SK-N-SH treated with all-trans-retinoic acid at 6 μM for 48 hours (cell line): ENCODE measurements at regions not wholly inside any gene's neighbourhood (a gene's known extent, or its start where the extent isn't known, plus 50 kb on each side); places are given as distances from the start of the nearest gene placed in this dataset.

Source experiments
- ATAC-seq: fragments of 200-7000 bp; cut with Tn5 transposase; 3 replicates; pipeline ENCODE4 v1.9.1; 2020; ENCODE audit warnings: mild to moderate bottlenecking, moderate library complexity
- ARNTL ChIP-seq: fragments of 450-650 bp; formaldehyde crosslinking; IDR thresholded peaks from 2 replicates; pipeline ENCODE4 v1.5.0; 2020; ENCODE audit warnings: low read depth, mild to moderate bottlenecking, moderate library complexity, borderline replicate concordance
- BACH2 ChIP-seq: fragments of 250-450 bp; sonication (Bioruptor Pico); IDR thresholded peaks from 2 replicates; pipeline ENCODE4 v1.9.0; 2021; ENCODE audit warnings: mild to moderate bottlenecking, borderline replicate concordance
- CREB5 ChIP-seq: fragments of 250-450 bp; sonication (Bioruptor Pico); IDR thresholded peaks from 2 replicates; pipeline ENCODE4 v1.5.1; 2020; ENCODE audit warnings: low read depth, mild to moderate bottlenecking, moderate library complexity
- CSDC2 ChIP-seq: fragments of 250-450 bp; sonication (Bioruptor Pico); IDR thresholded peaks from 2 replicates; pipeline ENCODE4 v1.5.0; 2020; ENCODE audit warnings: mild to moderate bottlenecking, moderate library complexity
- CSRNP3 ChIP-seq: fragments of 250-450 bp; sonication (Bioruptor Pico); IDR thresholded peaks from 2 replicates; pipeline ENCODE4 v1.5.1; 2021; ENCODE audit warnings: mild to moderate bottlenecking, moderate library complexity
- ESRRG ChIP-seq: fragments of 250-450 bp; sonication (Bioruptor Pico); IDR thresholded peaks from 2 replicates; pipeline ENCODE4 v1.6.1; 2021; ENCODE audit warnings: mild to moderate bottlenecking
- ISL1 ChIP-seq: fragments of 250-450 bp; sonication (Bioruptor Pico); IDR thresholded peaks from 2 replicates; pipeline ENCODE4 v2.1.2; 2022; ENCODE audit warnings: mild to moderate bottlenecking, moderate library complexity
- PATZ1 ChIP-seq: fragments of 250-450 bp; sonication (Bioruptor Pico); IDR thresholded peaks from 2 replicates; pipeline ENCODE4 v1.8.0; 2020; ENCODE audit warnings: mild to moderate bottlenecking, moderate library complexity, borderline replicate concordance
- POU6F1 ChIP-seq: fragments of 250-450 bp; sonication (Bioruptor Pico); IDR thresholded peaks from 2 replicates; pipeline ENCODE4 v1.8.0; 2021; ENCODE audit warnings: low read depth, mild to moderate bottlenecking, moderate library complexity, borderline replicate concordance
- PPARA ChIP-seq: fragments of 250-450 bp; sonication (Bioruptor Pico); IDR thresholded peaks from 2 replicates; pipeline ENCODE4 v1.5.0; 2020; ENCODE audit warnings: mild to moderate bottlenecking, borderline replicate concordance
- RARB ChIP-seq: fragments of 250-450 bp; sonication (Bioruptor Pico); IDR thresholded peaks from 2 replicates; pipeline ENCODE4 v1.8.0; 2021; ENCODE audit warnings: mild to moderate bottlenecking, moderate library complexity
- SNAI2 ChIP-seq: fragments of 250-450 bp; sonication (Bioruptor Pico); IDR thresholded peaks from 2 replicates; pipeline ENCODE4 v1.5.0; 2020; ENCODE audit warnings: mild to moderate bottlenecking, moderate library complexity
- TCF4 ChIP-seq: fragments of 250-450 bp; sonication (Bioruptor Pico); IDR thresholded peaks from 2 replicates; pipeline ENCODE4 v1.8.0; 2021; ENCODE audit warnings: mild to moderate bottlenecking, moderate library complexity, borderline replicate concordance
- TOX ChIP-seq: fragments of 250-450 bp; sonication (Bioruptor Pico); IDR thresholded peaks from 2 replicates; pipeline ENCODE4 v1.8.0; 2021; ENCODE audit warnings: mild to moderate bottlenecking, moderate library complexity, borderline replicate concordance
- TSHZ2 ChIP-seq: fragments of 250-450 bp; sonication (Bioruptor Pico); IDR thresholded peaks from 2 replicates; pipeline ENCODE4 v1.5.0; 2020; ENCODE audit warnings: mild to moderate bottlenecking, moderate library complexity
- ZC3H10 ChIP-seq: fragments of 250-450 bp; sonication (Bioruptor Pico); IDR thresholded peaks from 2 replicates; pipeline ENCODE4 v1.5.1; 2021; ENCODE audit warnings: mild to moderate bottlenecking, moderate library complexity
- ZFP3 ChIP-seq: fragments of 250-450 bp; sonication (Bioruptor Pico); IDR thresholded peaks from 2 replicates; pipeline ENCODE4 v1.5.0; 2020; ENCODE audit warnings: mild to moderate bottlenecking, moderate library complexity
- ZFP30 ChIP-seq: fragments of 450-650 bp; formaldehyde crosslinking; IDR thresholded peaks from 2 replicates; pipeline ENCODE4 v1.5.0; 2022; ENCODE audit warnings: mild to moderate bottlenecking, moderate library complexity
- ZNF70 ChIP-seq: fragments of 450-650 bp; formaldehyde crosslinking; IDR thresholded peaks from 2 replicates; pipeline ENCODE4 v1.5.0; 2020; ENCODE audit warnings: mild to moderate bottlenecking, moderate library complexity
- ZNF8 ChIP-seq: fragments of 450-650 bp; formaldehyde crosslinking; IDR thresholded peaks from 2 replicates; pipeline ENCODE4 v1.5.0; 2020; ENCODE audit warnings: mild to moderate bottlenecking, moderate library complexity

- ATAC-seq, result no peak
- no peak for TF ChIP-seq ZFP3 (CRISPR knock-in tag)
- no peak for TF ChIP-seq SNAI2 (CRISPR knock-in tag)
- no peak for TF ChIP-seq POU6F1 (CRISPR knock-in tag)
- TF ChIP-seq ZC3H10, result no peak
- TF ChIP-seq ZFP30, result no peak
- no peak for TF ChIP-seq ISL1 (CRISPR knock-in tag)
- TF ChIP-seq TOX (CRISPR knock-in tag), result no peak
- TF ChIP-seq RARB (CRISPR knock-in tag), result no peak
- no peak for TF ChIP-seq ARNTL (CRISPR knock-in tag)
- TF ChIP-seq ZNF8 (CRISPR knock-in tag), result no peak
- no peak for TF ChIP-seq TCF4 (CRISPR knock-in tag)
- no peak for TF ChIP-seq PPARA (CRISPR knock-in tag)
- no peak for TF ChIP-seq TSHZ2 (CRISPR knock-in tag)
- no peak for TF ChIP-seq CSDC2 (CRISPR knock-in tag)
- no peak for TF ChIP-seq BACH2 (CRISPR knock-in tag)
- TF ChIP-seq ZNF70 (CRISPR knock-in tag), result no peak
- TF ChIP-seq CSRNP3 (CRISPR knock-in tag), result no peak
- TF ChIP-seq ESRRG, result no peak
- TF ChIP-seq CREB5, result no peak
- TF ChIP-seq PATZ1 (CRISPR knock-in tag), result no peak
These were observed 93.2 kb upstream of the FAM47B start for GRCh38 chrX:34849371-34849770.

- ATAC-seq, result no peak
- TF ChIP-seq POU6F1 (CRISPR knock-in tag) (no peak), CSDC2 (CRISPR knock-in tag) (no peak), ESRRG (no peak), SNAI2 (CRISPR knock-in tag) (no peak), CREB5 (no peak), ZFP3 (CRISPR knock-in tag) (no peak)
These were observed 83.4 kb upstream of the FAM47B start for GRCh38 chrX:34859191-34859590.
